NCI-H146 treated with DMSO at 0.1 percent for 48 hours (cell line): ENCODE measurements at regions not wholly inside any gene's neighbourhood (a gene's known extent, or its start where the extent isn't known, plus 50 kb on each side); places are given as distances from the start of the nearest gene placed in this dataset.
"Not testable (repeated sequence)": the region's sequence is repeated elsewhere in the genome, so short reads cannot be mapped to it uniquely, and the experiment has no call there.

ENCODE experiments used
- DNase-seq: peaks from one replicate; lab custom pipeline; 2025; ENCODE audit not compliant: unreplicated experiment; lab: John Stamatoyannopoulos, UW

DNA sequence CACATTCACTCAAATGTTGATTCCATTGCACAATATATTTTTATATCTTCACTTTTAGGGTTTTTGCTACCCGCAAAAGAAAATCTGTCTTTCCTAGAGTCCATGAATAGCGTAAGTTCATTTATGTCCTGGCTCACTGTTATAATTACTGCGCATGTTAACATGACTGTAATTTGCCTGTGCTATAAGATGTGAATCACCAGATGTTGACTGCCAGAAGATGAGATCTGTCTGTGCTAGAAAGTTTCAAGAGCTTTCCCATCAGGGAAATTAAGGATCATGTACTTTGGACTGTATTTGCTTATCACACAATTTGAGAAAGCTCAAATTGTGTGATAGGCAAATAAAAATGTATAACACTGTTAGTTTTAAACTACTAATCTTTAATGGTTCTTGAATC lies 322.5 kb downstream of the CHL1 start:
- DNase-seq, result no peak

DNA sequence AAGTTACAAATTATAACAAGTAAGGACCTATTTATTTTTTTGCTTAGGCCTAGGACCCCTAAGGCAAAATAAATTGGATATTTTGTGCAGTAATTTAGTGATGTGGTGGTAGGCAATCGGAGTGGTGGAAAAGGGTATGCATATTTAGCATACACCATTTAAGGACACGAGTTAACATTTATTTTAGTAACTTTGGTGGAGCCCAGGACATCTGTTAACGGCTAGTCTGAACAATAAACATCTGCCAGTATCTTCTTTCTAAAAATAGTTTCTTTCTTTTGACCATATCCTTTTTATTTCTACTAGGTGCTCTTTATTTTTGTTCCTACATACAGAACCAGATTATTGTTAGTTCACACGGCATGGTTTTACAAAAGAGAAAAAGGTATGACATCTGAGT lies 326.3 kb downstream of the CHL1 start:
- DNase-seq, result no peak

GRCh38 chr3:525415-525814 lies 328.9 kb downstream of the CHL1 start:
- DNase-seq, result no peak

- DNase-seq, result no peak
Observed at GRCh38 chr3:535566-536416, 339.2 kb downstream of the CHL1 start.

- no peak for DNase-seq
Observed at GRCh38 chr3:536417-536813, 339.9 kb downstream of the CHL1 start.

DNA sequence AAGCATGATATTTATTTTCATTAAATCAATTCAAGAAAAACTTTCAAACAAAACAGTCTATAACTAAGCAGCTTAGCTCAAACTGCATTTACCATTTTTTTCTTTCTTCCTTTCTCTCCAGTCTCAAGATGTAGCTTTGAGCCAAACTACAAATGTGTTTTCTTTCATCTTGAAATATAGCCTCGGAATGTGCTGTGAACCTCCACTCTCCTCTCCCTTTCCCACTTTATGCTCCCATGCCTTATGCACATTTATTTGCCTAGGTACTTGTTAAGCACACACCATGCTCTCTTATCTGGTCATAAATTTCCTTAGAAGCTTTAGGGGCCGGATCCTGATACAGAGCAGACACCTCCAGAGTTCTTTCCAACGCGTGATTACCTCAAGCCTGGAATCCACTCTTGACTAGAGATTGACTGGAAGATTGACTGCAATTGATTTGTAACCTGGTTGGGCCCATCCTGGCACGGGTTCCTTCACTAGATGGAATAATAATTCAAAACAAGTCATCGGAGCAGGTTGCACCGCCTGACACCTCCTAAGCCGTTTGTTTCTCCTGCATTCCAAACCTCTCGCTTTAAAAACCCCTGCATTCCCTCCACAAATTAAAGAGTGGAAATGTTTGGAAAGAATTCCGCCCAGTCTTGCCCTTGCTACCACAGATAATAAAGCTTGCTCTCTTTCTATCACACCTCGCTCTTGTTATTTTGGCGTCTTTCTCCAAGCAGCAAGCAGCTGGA lies 344.7 kb downstream of the CHL1 start:
- no peak for DNase-seq

- no peak for DNase-seq
Observed at GRCh38 chr3:542021-542420, 345.5 kb downstream of the CHL1 start.

DNA sequence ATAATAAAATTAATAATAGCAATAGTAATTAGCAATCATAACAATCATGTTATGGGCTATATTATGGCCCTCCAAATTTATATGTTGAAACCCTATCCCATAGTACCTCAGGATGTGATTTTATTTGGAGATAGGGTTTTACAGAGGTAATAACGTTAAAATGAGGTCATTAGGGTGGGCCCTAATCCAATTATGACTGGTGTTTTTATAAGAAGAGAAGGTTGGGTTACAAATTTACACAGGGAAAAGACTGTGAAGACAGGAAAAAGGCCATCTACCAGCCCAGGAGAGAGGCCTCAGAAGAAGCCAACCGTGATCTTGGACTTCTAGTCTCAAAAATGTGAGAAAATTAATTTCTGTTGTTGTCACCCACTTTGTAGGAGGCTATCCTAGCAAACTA lies 353.1 kb downstream of the CHL1 start:
- DNase-seq, result no peak

DNA sequence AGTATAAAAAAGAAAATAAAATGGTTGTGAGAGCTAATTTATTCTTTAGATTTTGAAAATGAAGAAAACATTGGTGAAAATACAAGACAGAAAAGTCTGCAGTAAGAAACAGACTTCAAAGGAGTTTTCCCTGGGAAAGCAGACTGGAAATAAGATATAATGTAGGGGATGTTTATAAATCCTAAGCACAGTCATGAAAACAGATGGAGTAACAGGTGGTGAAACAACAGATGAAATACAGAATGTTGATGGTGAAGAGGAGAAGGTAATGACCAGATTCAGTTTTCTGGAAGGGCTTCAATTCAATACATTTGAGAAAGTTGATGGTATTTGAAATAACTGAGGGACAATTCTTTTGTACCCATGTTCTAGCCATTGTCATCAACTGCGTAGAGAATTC lies 353.9 kb downstream of the CHL1 start:
- no peak for DNase-seq

GRCh38 chr3:557972-558371 lies 361.4 kb downstream of the CHL1 start:
- no peak for DNase-seq

DNA sequence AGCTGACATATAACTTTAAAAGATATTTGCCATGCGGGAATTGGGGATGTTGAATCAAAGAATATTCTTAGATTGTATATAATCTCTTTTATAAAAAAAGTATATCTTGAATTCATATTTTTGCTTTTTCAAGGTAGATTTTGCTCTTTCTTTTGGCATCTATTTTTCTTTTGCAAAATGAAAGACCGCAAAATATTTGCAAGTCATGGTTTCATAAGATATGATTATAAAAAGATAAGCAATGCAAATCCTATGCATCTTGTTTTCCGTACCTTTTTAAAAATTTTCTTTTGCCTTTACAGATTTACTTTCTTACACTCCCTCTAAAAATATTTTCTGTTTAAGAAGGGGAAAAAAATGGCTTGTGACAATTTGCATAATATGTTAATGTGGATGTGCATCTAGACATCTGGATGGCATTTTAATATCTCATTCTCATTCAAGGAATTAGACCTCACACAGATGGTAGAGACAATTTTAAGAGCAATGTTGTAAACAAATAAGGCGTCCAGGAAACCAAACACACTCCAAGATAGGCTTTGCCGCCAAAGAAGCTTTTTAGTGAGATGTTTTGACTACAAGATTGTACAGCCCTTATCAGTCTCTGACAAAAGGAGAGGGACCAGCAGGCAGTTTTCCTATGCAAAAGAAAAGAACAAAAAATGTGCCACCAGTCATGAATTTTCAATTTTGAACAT lies 371.1 kb downstream of the CHL1 start:
- DNase-seq, result no peak

GRCh38 chr3:579529-579928 lies 383.0 kb downstream of the CHL1 start:
- not testable (repeated sequence) for DNase-seq

- not testable (repeated sequence) for DNase-seq
Observed at GRCh38 chr3:589066-589465, 392.5 kb downstream of the CHL1 start.

- DNase-seq, result not testable (repeated sequence)
Observed at GRCh38 chr3:597304-597703, 400.7 kb downstream of the CHL1 start.

DNA sequence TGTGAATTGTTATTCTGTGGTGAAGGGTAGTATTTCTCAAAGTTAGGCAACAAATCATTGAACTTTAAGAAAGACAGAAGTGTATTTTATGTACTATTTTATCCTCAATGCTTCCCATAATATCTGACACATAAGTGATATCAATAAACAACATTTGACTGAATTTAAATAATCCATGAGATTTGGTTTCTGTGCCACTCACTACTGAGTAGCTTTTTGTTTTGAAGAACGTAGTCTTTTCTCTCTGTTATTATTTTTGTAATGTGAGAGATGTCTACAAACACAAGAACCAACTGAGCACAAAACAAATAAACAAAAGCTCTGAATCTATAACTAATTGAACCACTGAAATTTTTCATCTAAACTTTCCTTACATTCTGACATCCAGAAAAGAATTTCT lies 401.2 kb downstream of the CHL1 start:
- DNase-seq, result not testable (repeated sequence)

DNA sequence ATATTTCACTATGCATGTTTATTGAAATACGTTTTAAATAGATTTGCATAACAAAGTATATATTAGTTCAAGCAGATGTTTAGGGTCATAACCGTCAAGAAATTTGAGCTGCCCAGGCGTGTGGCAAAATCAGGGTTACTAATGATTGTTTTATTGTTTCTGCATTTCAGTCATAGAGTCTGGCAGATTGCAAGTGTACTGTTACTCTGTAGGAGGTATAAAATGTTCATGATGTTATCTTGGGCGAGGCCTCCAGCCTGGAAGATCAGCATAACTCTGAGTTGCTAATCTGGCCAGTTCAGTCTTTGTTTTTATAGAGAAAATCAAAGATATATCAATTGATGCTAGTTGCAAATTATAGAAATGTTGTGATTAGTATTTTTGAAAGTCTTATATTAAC lies 410.9 kb downstream of the CHL1 start:
- DNase-seq, result not testable (repeated sequence)

GRCh38 chr3:621714-622113 lies 425.2 kb downstream of the CHL1 start:
- no peak for DNase-seq

DNA sequence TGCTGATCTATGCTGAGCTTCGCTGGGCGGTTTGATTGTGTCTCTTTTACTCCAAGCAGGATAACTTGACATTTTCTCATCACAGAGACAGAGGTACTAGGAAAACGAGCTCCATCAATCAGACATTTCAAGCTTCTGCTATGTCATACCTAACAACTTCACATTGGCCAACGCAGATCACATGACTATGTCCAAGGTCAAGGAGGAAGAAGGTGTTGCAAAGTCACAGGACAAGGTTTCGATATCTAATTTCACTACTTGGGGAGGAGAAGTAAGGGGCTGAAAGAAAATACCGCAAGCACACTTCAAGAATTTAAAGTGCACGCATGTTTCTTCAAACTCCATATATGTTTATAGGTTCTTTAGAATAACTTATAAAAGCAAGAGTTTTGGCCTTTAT lies 425.8 kb downstream of the CHL1 start:
- DNase-seq, result no peak

DNA sequence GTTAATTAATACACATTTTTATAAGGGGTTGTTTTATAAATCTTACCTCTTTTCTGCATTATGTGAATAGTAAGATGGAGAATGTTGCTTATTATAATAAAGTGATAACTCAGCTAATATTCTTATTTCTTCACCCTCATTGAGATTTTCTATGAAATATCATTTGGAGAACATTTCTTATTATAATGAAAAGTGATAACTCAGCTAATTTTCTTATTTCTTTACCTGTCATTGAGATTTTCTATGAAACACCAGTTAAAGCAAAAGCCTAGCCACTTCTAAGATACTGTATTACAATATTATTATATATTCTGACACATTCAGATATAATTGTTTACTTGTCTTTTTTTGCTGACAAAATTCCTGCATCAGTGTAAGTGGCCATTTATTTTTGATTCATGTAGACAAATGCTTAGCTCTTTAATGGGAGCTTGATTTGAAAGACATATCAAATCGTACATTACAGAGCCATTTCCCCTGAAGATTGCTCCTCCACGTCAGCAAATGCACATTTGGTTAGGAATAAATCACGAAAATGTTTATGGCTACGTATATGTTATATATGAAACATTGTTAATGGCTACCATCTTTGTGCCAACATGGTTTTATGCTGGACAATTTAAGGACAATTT lies 427.5 kb downstream of the CHL1 start:
- no peak for DNase-seq

- DNase-seq, result peak; percentile 11
Observed at GRCh38 chr3:632571-633170, 436.1 kb downstream of the CHL1 start.

DNA sequence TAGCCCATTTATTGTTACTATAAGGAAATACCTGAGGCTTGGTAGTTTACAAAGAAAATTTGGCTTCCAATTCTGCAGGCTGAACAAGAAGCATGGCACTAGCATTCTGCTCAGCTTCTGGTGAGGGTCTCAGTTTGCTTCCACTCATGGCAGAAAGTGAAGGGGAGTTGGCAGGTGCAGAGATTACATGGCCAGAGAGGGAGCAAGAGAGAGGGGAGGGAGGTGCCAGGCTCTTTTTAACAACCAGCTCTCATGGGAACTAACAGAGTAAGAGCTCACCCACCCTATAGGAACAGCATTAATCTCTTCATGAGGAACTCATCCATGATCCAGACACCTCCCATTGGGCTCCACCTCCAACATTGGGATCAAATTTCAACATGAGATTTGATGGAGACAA lies 437.9 kb downstream of the CHL1 start:
- DNase-seq, result no peak
